A673 (cell line): ENCODE measurements at regions not wholly inside any gene's neighbourhood (a gene's known extent, or its start where the extent isn't known, plus 50 kb on each side); places are given as distances from the start of the nearest gene placed in this dataset.

Experiments used
- EZH2 ChIP-seq: fragments of 200-600 bp; sonication (generic); IDR thresholded peaks from 2 replicates; pipeline ENCODE4 v1.6.1; 2017; ENCODE audit warnings: borderline replicate concordance, low read depth, mild to moderate bottlenecking, mixed read lengths, antibody characterized with exemption, low read length; ENCODE audit not compliant: poor library complexity, severe bottlenecking
- TF ChIP-seq, protein P1 (sequence below): fragments of 300-800, 200-600 bp; sonication (generic); conservative IDR thresholded peaks from 2 replicates; pipeline ENCODE4 v1.5.1; 2017; ENCODE audit warnings: low read depth, mild to moderate bottlenecking, antibody characterized with exemption, low read length, moderate library complexity, mixed read lengths

DNA sequence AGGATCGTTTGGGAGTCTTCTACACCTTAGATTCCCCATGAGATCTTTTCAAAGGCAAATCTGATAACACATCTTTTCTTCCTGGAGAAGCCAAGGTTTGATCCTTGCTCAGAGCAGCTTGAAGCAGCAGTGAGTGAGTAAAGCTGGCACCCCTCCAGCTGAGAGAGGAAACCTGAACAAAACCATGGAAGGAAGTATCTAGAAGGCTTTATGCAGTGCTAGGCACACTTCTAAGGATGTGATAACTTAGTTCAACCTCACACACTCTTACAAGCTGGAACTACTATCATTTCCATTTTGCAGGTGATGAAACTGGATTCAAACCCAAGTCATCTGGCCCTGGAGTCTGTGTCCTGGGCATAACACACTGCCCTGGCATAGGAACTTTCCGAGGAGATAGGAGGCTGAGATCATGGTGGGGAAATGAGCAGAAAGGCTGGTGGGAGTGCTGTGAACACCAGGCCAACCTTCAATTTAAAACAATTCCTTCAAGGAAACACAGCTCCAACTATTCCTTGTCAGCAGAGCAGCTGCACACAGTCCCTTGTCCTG lies 71.2 kb downstream of the CTAGE1 start:
- TF ChIP-seq, protein P1, sequence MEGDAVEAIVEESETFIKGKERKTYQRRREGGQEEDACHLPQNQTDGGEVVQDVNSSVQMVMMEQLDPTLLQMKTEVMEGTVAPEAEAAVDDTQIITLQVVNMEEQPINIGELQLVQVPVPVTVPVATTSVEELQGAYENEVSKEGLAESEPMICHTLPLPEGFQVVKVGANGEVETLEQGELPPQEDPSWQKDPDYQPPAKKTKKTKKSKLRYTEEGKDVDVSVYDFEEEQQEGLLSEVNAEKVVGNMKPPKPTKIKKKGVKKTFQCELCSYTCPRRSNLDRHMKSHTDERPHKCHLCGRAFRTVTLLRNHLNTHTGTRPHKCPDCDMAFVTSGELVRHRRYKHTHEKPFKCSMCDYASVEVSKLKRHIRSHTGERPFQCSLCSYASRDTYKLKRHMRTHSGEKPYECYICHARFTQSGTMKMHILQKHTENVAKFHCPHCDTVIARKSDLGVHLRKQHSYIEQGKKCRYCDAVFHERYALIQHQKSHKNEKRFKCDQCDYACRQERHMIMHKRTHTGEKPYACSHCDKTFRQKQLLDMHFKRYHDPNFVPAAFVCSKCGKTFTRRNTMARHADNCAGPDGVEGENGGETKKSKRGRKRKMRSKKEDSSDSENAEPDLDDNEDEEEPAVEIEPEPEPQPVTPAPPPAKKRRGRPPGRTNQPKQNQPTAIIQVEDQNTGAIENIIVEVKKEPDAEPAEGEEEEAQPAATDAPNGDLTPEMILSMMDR = no peak
- no peak for TF ChIP-seq EZH2
